ENCODE measurements at regions not wholly inside any gene's neighbourhood (a gene's known extent, or its start where the extent isn't known, plus 50 kb on each side); places are given as distances from the start of the nearest gene placed in this dataset.
"Not testable (repeated sequence)": the region's sequence is repeated elsewhere in the genome, so short reads cannot be mapped to it uniquely, and the experiment has no call there.

- DNase-seq, result no peak
Observed at GRCh38 chr9:117649126-117649525, 55.1 kb upstream of the TLR4 start.

- peak; percentile 61 for DNase-seq
Observed at GRCh38 chr9:117644932-117645636, 59.1 kb upstream of the TLR4 start.

DNA sequence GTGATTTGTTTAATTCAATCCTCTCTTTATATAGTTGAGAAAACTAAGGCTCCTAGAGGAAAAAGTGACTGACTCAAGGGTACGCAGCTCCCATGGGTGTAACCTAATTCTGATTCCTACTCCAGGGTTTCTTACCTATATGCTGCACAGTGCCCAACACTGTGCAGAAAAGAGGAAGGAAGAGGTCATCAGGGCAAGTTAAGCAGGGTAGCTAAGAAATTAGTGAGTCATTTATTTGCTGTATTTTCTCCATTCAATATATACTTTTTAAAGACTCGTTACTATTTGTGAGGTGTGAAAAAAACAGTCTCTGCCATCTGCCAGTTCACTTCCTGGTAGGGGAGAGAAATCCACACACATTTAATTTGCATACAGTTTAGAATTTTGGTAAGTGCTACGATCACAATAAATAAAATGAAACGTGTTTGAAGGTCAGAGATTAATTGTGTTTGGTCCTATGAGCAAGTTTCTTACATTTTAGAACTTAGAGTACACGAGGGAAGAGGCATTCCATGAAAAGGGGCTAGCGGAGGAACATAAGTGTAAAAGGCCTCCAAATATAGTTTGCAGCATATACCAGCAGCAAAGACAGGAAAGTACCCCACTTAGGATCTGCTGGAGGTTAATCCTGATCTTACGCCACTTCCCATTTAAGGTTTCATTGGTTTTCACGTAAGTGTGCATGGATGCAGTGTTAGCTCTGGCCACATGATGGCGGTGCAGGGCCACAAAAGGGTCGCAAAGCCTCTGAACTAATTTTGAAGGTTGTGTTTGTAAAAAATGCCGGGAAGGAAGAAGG lies 59.9 kb upstream of the TLR4 start:
- DNase-seq, result peak; percentile 61

DNA sequence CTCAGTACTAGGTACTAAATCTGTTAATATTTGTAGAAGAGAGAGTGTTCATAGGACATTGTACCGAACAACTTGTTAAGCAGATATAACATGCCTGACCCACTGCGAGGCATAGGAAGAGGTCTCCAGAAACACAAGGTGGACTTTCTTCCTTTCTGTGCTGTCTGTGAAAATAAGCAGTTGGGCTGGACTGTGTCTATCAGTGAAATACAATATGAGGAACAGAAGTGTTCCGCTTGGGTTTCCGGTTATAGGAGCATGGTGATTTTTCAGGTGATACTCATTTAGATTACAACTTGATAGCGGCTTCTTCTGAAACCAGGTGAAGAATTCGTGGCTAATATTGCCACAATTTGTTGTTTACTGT lies 60.9 kb upstream of the TLR4 start:
- DNase-seq, result no peak

- DNase-seq, result not testable (repeated sequence)
Observed at GRCh38 chr9:117642571-117643287, 61.5 kb upstream of the TLR4 start.

GRCh38 chr9:117636681-117637080 lies 67.5 kb upstream of the TLR4 start:
- no peak for DNase-seq

- no peak for DNase-seq
Observed at GRCh38 chr9:117625154-117625553, 79.0 kb upstream of the TLR4 start.

DNA sequence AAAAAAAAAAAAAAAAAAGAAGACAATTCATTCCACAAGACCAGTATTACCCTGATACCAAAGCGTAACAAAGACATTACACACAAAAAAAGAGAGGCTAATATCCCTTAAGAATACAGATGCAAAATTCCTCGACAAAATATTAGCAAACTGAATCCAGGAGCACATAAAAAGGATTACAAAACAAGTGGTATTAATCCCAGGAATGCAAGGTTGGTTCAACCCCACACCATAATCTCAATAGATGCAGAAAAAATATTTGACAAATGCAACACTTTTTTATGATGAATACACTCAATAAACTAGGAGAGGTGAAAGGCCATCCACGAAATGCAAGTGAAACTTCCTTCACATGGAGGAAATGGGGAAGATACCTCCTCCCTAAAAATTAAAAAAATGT lies 80.1 kb upstream of the TLR4 start:
- no peak for DNase-seq

GRCh38 chr9:117622347-117622746 lies 81.9 kb upstream of the TLR4 start:
- DNase-seq, result no peak

GRCh38 chr9:117616431-117616831 lies 87.8 kb upstream of the TLR4 start:
- DNase-seq, result peak; percentile 34

GRCh38 chr9:117612317-117612716 lies 91.9 kb upstream of the TLR4 start:
- no peak for DNase-seq

GRCh38 chr9:117597977-117598376 lies 106.2 kb upstream of the TLR4 start:
- no peak for DNase-seq

- DNase-seq, result no peak
Observed at GRCh38 chr9:117596678-117597077, 107.5 kb upstream of the TLR4 start.

DNA sequence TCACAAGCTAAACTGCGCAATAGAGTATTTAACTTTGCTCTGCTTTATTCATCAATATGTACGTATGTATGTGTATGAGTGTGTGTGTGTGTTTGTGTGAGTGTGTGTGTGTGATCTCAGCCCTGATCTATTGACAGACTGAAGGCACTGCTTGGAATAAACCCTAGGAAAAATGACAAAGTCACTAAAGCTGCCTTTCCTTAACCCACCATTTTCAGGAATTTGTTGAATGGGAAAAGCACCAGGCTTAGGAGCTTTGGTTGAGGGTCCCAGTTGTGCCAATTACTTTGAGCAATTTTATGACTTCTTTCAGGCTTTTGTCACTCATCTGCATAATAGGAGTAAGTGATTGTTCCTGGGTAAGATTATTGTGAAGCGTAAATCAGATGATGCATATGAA lies 108.6 kb upstream of the TLR4 start:
- no peak for DNase-seq

GRCh38 chr9:117587263-117587662 lies 116.9 kb upstream of the TLR4 start:
- DNase-seq, result no peak

DNA sequence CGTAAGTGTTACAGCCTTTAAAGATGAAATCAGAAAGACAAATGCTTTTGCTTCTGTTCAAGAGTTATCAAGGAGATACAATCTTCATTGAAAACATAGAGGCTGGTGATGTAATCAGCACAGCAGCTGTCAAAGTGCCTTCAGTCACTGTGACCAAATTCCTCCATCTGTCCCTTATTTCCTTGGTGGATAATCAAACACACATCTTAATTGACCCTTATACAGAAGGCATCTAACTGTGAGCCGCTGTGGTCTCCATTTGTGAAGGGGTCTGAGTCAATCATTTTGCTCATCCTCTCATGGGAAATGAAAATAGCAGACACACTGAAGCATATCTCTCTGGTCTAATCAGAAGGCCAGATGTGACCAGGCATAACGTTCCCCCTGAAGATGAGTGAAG lies 130.1 kb upstream of the TLR4 start:
- peak; percentile 45 for DNase-seq

- no peak for DNase-seq
Observed at GRCh38 chr9:117564839-117565238, 139.4 kb upstream of the TLR4 start.

GRCh38 chr9:117561761-117562160 lies 142.4 kb upstream of the TLR4 start:
- no peak for DNase-seq

- peak; percentile 18 for DNase-seq
Observed at GRCh38 chr9:117555964-117556629, 141.2 kb upstream of the ASTN2 start.

DNA sequence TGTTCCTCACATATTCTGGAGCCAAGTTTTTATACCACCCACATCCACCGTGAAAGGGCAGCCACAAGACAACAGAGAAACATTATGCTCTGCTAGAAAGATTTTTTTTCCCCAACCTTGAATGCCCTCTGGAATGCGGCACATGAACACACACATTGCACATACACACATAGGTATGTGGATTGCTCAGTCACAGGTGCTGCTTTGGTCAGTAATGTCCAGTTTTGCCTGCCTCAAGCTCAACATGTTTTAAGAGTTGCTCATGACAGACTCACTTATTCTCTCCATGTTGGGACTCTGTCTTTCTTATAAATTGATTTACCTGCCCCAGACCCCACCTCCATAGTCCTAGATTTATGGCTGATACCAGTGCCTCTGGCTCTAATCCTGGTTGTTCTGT lies 138.0 kb upstream of the ASTN2 start:
- DNase-seq, result no peak

DNA sequence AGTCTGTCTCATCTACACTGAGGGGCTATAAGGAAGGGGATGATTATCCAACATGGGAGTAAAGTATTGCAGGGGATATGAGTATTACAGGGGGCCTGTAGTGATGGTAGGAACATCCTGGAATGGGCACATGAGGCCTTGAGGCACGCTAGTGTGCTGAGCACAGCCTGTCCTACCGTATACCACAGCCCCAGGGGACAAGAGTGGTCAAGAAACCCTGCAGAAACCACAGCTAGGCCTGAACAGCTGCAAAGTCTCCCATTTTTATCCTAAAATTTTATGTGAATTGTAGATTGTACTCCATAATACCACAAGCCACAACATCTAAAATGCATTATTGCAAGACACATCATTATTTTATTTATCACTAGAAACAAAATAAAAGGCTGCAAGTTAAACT lies 136.3 kb upstream of the ASTN2 start:
- DNase-seq, result no peak

GRCh38 chr9:117549444-117549843 lies 134.6 kb upstream of the ASTN2 start:
- DNase-seq, result no peak

- DNase-seq, result no peak
Observed at GRCh38 chr9:117548556-117548955, 133.7 kb upstream of the ASTN2 start.

Data from NCI-H1694 treated with DMSO at 0.1 percent for 48 hours (cell line).